Epithelial cell of prostate (primary cell): ENCODE measurements at regions not wholly inside any gene's neighbourhood (a gene's known extent, or its start where the extent isn't known, plus 50 kb on each side); places are given as distances from the start of the nearest gene placed in this dataset.

ENCODE experiments used
- DNase-seq: peaks from one replicate; pipeline ENCODE4 v3.0.0-alpha.2; 2011; ENCODE audit warnings: low read depth, low spot score
- H3K27ac ChIP-seq: fragments of 450-650 bp; 2 replicates; pipeline ENCODE4 v1.5.1; 2017; ENCODE audit warnings: mild to moderate bottlenecking

- no peak for DNase-seq
- H3K27ac ChIP-seq = no peak overlapping the region
Measured at GRCh38 chr2:168371273-168372019, 84.6 kb upstream of the CERS6 start.

- H3K27ac ChIP-seq = no peak overlapping the region
- no peak for DNase-seq
Measured at GRCh38 chr2:168373468-168373867, 82.6 kb upstream of the CERS6 start.

- no peak for DNase-seq
- no peak overlapping the region for H3K27ac ChIP-seq
Measured at GRCh38 chr2:168375195-168375798, 80.8 kb upstream of the CERS6 start.

GRCh38 chr2:168378960-168379669 is 77.0 kb upstream of the CERS6 start:
- H3K27ac ChIP-seq = no peak overlapping the region
- no peak for DNase-seq

GRCh38 chr2:168380500-168380899 is 75.6 kb upstream of the CERS6 start:
- H3K27ac ChIP-seq = no peak overlapping the region
- no peak for DNase-seq

- no peak for DNase-seq
- no peak overlapping the region for H3K27ac ChIP-seq
Measured at GRCh38 chr2:168392024-168392423, 64.0 kb upstream of the CERS6 start.

GRCh38 chr2:168392797-168393196 is 63.3 kb upstream of the CERS6 start:
- H3K27ac ChIP-seq = no peak overlapping the region
- DNase-seq = no peak

GRCh38 chr2:168394262-168394661 is 61.8 kb upstream of the CERS6 start:
- DNase-seq = no peak
- no peak overlapping the region for H3K27ac ChIP-seq

GRCh38 chr2:168396131-168396530 is 59.9 kb upstream of the CERS6 start:
- H3K27ac ChIP-seq = peak overlapping the region; percentile 16
- DNase-seq = no peak

- H3K27ac ChIP-seq = no peak overlapping the region
- no peak for DNase-seq
Measured at GRCh38 chr2:168397629-168398028, 58.4 kb upstream of the CERS6 start.

- no peak overlapping the region for H3K27ac ChIP-seq
- no peak for DNase-seq
Measured at GRCh38 chr2:168401048-168401556, 55.0 kb upstream of the CERS6 start.

GRCh38 chr2:168401771-168402170 is 54.3 kb upstream of the CERS6 start:
- DNase-seq = no peak
- H3K27ac ChIP-seq = no peak overlapping the region

- H3K27ac ChIP-seq = no peak overlapping the region
- DNase-seq = no peak
Measured at GRCh38 chr2:168402531-168402930, 53.5 kb upstream of the CERS6 start.

- no peak for DNase-seq
Measured at GRCh38 chr2:168403736-168404135, 52.3 kb upstream of the CERS6 start.

GRCh38 chr2:168404764-168405163 is 51.3 kb upstream of the CERS6 start:
- DNase-seq = no peak
- no peak overlapping the region for H3K27ac ChIP-seq

More at GRCh38 chr2:168403736-168404135, 52.3 kb upstream of the CERS6 start:
- H3K27ac ChIP-seq = no peak overlapping the region
